ENCODE measurements at regions not wholly inside any gene's neighbourhood (a gene's known extent, or its start where the extent isn't known, plus 50 kb on each side); places are given as distances from the start of the nearest gene placed in this dataset.

DNA sequence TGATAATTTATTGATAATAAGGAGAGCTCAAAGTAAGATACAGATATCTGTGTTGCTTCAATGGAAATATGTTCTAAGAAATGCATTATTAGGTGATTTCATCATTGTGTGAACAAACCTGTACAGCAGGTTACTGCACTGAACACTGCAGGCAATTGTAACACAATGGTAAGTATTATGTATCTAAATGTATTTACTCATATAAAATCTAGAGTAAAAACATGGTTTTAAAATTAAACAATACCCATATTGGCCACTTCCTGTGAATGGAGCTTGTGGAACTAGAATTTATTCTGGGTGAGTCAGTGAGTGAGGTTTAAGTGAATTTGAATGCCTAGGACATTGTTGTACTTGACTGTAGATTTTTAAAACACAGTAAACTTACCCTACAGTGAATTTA, 722.9 kb upstream of the RAG2 start:
- H2AFZ ChIP-seq (ENCODE audit: control insufficient read depth, low read depth, low read length): no peak overlapping the region
- no peak overlapping the region for H3K9ac ChIP-seq (ENCODE audit: control insufficient read depth, insufficient read depth, low read length)
- H3K4me1 ChIP-seq (ENCODE audit: control insufficient read depth, insufficient read depth, low read length): no peaks in the 10 kb centered on the region
- H3K4me3 ChIP-seq: no peak overlapping the region
- TF ChIP-seq TARDBP (IDR thresholded peaks at IDR 0.05; ENCODE audit: borderline replicate concordance) (no peak), EZH2 (IDR thresholded peaks at IDR 0.05; ENCODE audit: borderline replicate concordance, control insufficient read depth, low read depth, low read length) (no peak), JUNB (IDR thresholded peaks at IDR 0.05) (no peak), SIN3A (IDR thresholded peaks at IDR 0.05; ENCODE audit: low read depth, low read length) (no peak)
- TF ChIP-seq, protein P1, sequence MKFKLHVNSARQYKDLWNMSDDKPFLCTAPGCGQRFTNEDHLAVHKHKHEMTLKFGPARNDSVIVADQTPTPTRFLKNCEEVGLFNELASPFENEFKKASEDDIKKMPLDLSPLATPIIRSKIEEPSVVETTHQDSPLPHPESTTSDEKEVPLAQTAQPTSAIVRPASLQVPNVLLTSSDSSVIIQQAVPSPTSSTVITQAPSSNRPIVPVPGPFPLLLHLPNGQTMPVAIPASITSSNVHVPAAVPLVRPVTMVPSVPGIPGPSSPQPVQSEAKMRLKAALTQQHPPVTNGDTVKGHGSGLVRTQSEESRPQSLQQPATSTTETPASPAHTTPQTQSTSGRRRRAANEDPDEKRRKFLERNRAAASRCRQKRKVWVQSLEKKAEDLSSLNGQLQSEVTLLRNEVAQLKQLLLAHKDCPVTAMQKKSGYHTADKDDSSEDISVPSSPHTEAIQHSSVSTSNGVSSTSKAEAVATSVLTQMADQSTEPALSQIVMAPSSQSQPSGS (IDR thresholded peaks at IDR 0.05; ENCODE audit: low read length): no peak
- TF ChIP-seq, protein P2, sequence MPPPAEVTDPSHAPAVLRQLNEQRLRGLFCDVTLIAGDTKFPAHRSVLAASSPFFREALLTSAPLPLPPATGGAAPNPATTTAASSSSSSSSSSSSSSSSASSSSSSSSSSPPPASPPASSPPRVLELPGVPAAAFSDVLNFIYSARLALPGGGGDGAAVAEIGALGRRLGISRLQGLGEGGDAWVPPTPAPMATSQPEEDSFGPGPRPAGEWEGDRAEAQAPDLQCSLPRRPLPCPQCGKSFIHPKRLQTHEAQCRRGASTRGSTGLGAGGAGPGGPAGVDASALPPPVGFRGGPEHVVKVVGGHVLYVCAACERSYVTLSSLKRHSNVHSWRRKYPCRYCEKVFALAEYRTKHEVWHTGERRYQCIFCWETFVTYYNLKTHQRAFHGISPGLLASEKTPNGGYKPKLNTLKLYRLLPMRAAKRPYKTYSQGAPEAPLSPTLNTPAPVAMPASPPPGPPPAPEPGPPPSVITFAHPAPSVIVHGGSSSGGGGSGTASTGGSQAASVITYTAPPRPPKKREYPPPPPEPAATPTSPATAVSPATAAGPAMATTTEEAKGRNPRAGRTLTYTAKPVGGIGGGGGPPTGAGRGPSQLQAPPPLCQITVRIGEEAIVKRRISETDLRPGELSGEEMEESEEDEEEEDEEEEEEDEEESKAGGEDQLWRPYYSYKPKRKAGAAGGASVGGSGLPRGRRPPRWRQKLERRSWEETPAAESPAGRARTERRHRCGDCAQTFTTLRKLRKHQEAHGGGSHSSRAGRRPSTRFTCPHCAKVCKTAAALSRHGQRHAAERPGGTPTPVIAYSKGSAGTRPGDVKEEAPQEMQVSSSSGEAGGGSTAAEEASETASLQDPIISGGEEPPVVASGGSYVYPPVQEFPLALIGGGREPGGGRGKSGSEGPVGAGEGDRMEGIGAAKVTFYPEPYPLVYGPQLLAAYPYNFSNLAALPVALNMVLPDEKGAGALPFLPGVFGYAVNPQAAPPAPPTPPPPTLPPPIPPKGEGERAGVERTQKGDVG (CRISPR knock-in tag; IDR thresholded peaks at IDR 0.05): no peak
- no peaks in the 10 kb centered on the region for H3K27me3 ChIP-seq (replicated peaks in 1 of 2; ENCODE audit: control insufficient read depth in 2 of 2, insufficient read depth in 2 of 2, low read length in 1 of 2)
- ATAC-seq (no peak), DNase-seq (ENCODE audit: low read depth, low spot score) (no peak), FAIRE-seq (no peak)
- no TSS peak for BruUV-seq (replicated peaks)
- CTCF ChIA-PET: no interaction called here
- intact Hi-C loops (cut with micrococcal nuclease; ENCODE audit: unreplicated experiment): no loop called here
- RAD21 ChIA-PET (ENCODE audit: unreplicated experiment): no interaction called here
- H4K20me1 ChIP-seq (ENCODE audit: control insufficient read depth, insufficient read depth): no peaks in the 10 kb centered on the region
- POLR2A ChIA-PET: no interaction called here
- no peaks in the 10 kb centered on the region for H3K79me2 ChIP-seq (ENCODE audit: control insufficient read depth, insufficient read depth, low read length)
- SMC1A ChIA-PET (ENCODE audit: uncharacterized antibody, unreplicated experiment): interaction anchor here (1.5 kb wide), 1 partner anchor 22 kb away, joined by 4 read pairs; no protein-coding TSS in a partner anchor
- H3K36me3 ChIP-seq (ENCODE audit: control insufficient read depth in 2 of 2, insufficient read depth in 2 of 2, low read length in 1 of 2): no peaks in the 10 kb centered on the region
- H3K27ac ChIP-seq (ENCODE audit: control insufficient read depth, insufficient read depth): no peak overlapping the region
- no peak overlapping the region for H3K4me2 ChIP-seq (ENCODE audit: control insufficient read depth, insufficient read depth)
- in situ Hi-C loops (cut with MboI): no loop called here
- H3K9me3 ChIP-seq (replicated peaks; ENCODE audit: control insufficient read depth, insufficient read depth, low read length): no peaks in the 10 kb centered on the region

Measured in GM12878 (cell line).